NB4 (cell line): ENCODE measurements at regions not wholly inside any gene's neighbourhood (a gene's known extent, or its start where the extent isn't known, plus 50 kb on each side); places are given as distances from the start of the nearest gene placed in this dataset.

ENCODE experiments used
- DNase-seq: peaks from one replicate; pipeline ENCODE4 v3.0.0; 2010; ENCODE audit warnings: low read depth
- H3K4me3 ChIP-seq: one replicate; pipeline ENCODE4 v1.5.1; 2011; ENCODE audit warnings: mild to moderate bottlenecking, low read depth, low read length, moderate library complexity
- CTCF ChIP-seq: IDR thresholded peaks from one replicate; pipeline ENCODE4 v1.5.1; 2012; ENCODE audit warnings: low read depth, low read length
- MAX ChIP-seq: IDR thresholded peaks from 2 replicates; pipeline ENCODE4 v1.6.1; 2011; ENCODE audit warnings: low read depth, low read length
- MYC ChIP-seq: IDR thresholded peaks from 2 replicates; pipeline ENCODE4 v1.6.1; 2011; ENCODE audit warnings: low read depth, low read length
- POLR2A ChIP-seq: IDR thresholded peaks from 2 replicates; pipeline ENCODE4 v1.6.1; 2011; ENCODE audit warnings: mild to moderate bottlenecking; ENCODE audit not compliant: insufficient read length; ENCODE audit errors: extremely low read depth

GRCh38 chr6:153575528-153575927, 444.4 kb upstream of the RGS17 start:
- TF ChIP-seq POLR2A (no peak), CTCF (no peak), MAX (no peak), MYC (no peak)
- DNase-seq: no peak
- no peak overlapping the region for H3K4me3 ChIP-seq

GRCh38 chr6:153574231-153574630, 443.1 kb upstream of the RGS17 start:
- H3K4me3 ChIP-seq: no peak overlapping the region
- DNase-seq: no peak
- no peak for TF ChIP-seq MYC
- no peak for TF ChIP-seq MAX
- no peak for TF ChIP-seq POLR2A
- no peak for TF ChIP-seq CTCF

GRCh38 chr6:153572371-153572770, 441.3 kb upstream of the RGS17 start:
- no peak for DNase-seq
- H3K4me3 ChIP-seq: no peak overlapping the region
- TF ChIP-seq POLR2A (no peak), MYC (no peak), MAX (no peak), CTCF (no peak)

- TF ChIP-seq MAX (no peak), POLR2A (no peak), MYC (no peak), CTCF (no peak)
- no peak for DNase-seq
- no peak overlapping the region for H3K4me3 ChIP-seq
Measured at GRCh38 chr6:153568628-153569027, 437.5 kb upstream of the RGS17 start.

GRCh38 chr6:153564803-153565202, 433.7 kb upstream of the RGS17 start:
- no peak for DNase-seq
- TF ChIP-seq CTCF: no peak
- TF ChIP-seq MYC: no peak
- TF ChIP-seq MAX: no peak
- TF ChIP-seq POLR2A: no peak
- H3K4me3 ChIP-seq: no peak overlapping the region

- TF ChIP-seq POLR2A (no peak), MYC (no peak), CTCF (no peak), MAX (no peak)
- no peak overlapping the region for H3K4me3 ChIP-seq
- peak; percentile 4 for DNase-seq
Measured at GRCh38 chr6:153563001-153563400, 431.9 kb upstream of the RGS17 start.
